SK-N-SH (cell line): ENCODE measurements at regions not wholly inside any gene's neighbourhood (a gene's known extent, or its start where the extent isn't known, plus 50 kb on each side); places are given as distances from the start of the nearest gene placed in this dataset.

Experiments used
- CHD2 ChIP-seq: fragments of 150-350 bp; IDR thresholded peaks from 2 replicates; pipeline ENCODE4 v1.6.1; 2018; ENCODE audit warnings: low read length; ENCODE audit not compliant: partially characterized antibody
- CTCF ChIP-seq: fragments of 200-600 bp; sonication (generic); IDR thresholded peaks from 2 replicates; pipeline ENCODE4 v1.6.1; 2017; ENCODE audit warnings: antibody characterized with exemption, mild to moderate bottlenecking, moderate library complexity
- EP300 ChIP-seq, 2 experiments: IDR thresholded peaks; 2 replicates each; pipeline versions ENCODE4 v1.4.0 to v1.6.1; 2012; ENCODE audit warnings: borderline replicate concordance in 1 of 2, low read depth in 1 of 2, low read length in 1 of 2
- GABPA ChIP-seq: IDR thresholded peaks from 2 replicates; pipeline ENCODE4 v1.4.0; 2012; ENCODE audit warnings: low read depth, mild to moderate bottlenecking
- MEF2A ChIP-seq: IDR thresholded peaks from 2 replicates; pipeline ENCODE4 v1.4.0; 2012; ENCODE audit warnings: low read depth, borderline replicate concordance
- MXI1 ChIP-seq: IDR thresholded peaks from 2 replicates; pipeline ENCODE4 v1.6.1; 2012; ENCODE audit warnings: mild to moderate bottlenecking, low read depth, low read length, improper control_type of control experiment
- POLR2AphosphoS5 ChIP-seq: IDR thresholded peaks from 2 replicates; pipeline ENCODE4 v1.6.1; 2012; ENCODE audit warnings: low read depth, low read length
- RCOR1 ChIP-seq: fragments of 150-350 bp; IDR thresholded peaks from 2 replicates; pipeline ENCODE4 v1.6.1; 2017; ENCODE audit warnings: antibody characterized with exemption, low read length
- RFX5 ChIP-seq: IDR thresholded peaks from 2 replicates; pipeline ENCODE4 v1.6.1; 2012; ENCODE audit warnings: mild to moderate bottlenecking, improper control_type of control experiment, low read length
- TAF1 ChIP-seq: IDR thresholded peaks from 2 replicates; pipeline ENCODE4 v1.6.1; 2012; ENCODE audit warnings: low read depth, mild to moderate bottlenecking, low read length, moderate library complexity, borderline replicate concordance
- USF1 ChIP-seq: IDR thresholded peaks from 2 replicates; pipeline ENCODE4 v1.4.0; 2012; ENCODE audit warnings: low read depth, borderline replicate concordance
- ZBTB33 ChIP-seq: IDR thresholded peaks from 2 replicates; pipeline ENCODE4 v1.4.0; 2012; ENCODE audit warnings: low read depth, borderline replicate concordance

GRCh38 chr12:107326237-107326636 is 232.9 kb upstream of the CRY1 start:
- no peak for TF ChIP-seq CTCF
- no peak for TF ChIP-seq RCOR1
- TF ChIP-seq TAF1 = no peak
- no peak for TF ChIP-seq POLR2AphosphoS5
- TF ChIP-seq USF1 = no peak
- no peak for TF ChIP-seq GABPA
- no peak for TF ChIP-seq RFX5
- TF ChIP-seq MXI1 = no peak
- TF ChIP-seq MEF2A = no peak
- TF ChIP-seq CHD2 = no peak
- no peak for TF ChIP-seq ZBTB33
- TF ChIP-seq EP300 (IDR thresholded peaks at IDR 0.05; ENCODE audit: borderline replicate concordance in 1 of 2, low read depth in 1 of 2, low read length in 1 of 2) = no peak
